K562 (cell line): ENCODE measurements at regions not wholly inside any gene's neighbourhood (a gene's known extent, or its start where the extent isn't known, plus 50 kb on each side); places are given as distances from the start of the nearest gene placed in this dataset.

Experiments used
- ATAC-seq: fragments of 200-7000 bp; cut with Tn5 transposase; 3 replicates; pipeline ENCODE4 v1.9.1; 2020; ENCODE audit warnings: moderate library complexity
- BruUV-seq: library from RNA; stranded (reverse); fragments of 400-500 nt; replicated peaks from 2 replicates; lab custom pipeline; 2021; lab: Mats Ljungman, UMichigan
- CTCF ChIA-PET: fragments of 300-600 bp; formaldehyde crosslinking; extraction: SDS; loops from one replicate; lab custom pipeline; 2021; ENCODE audit warnings: low intra/inter-chr PET ratio; lab: Yijun Ruan, JAX
- POLR2A ChIA-PET: fragments of 300-600, 350-650 bp; sonication (Branson Sonifier 250); formaldehyde crosslinking; extraction: SDS; loops from one replicate; lab custom pipeline; 2021; ENCODE audit warnings: antibody characterized with exemption, inconsistent platforms; lab: Yijun Ruan, JAX
- DNase-seq, 4 experiments: peaks; one replicate each; pipeline versions ENCODE4 v3.0.0 to v3.0.0-alpha.2; 2011 to 2018; ENCODE audit warnings: low spot score in 3 of 4, mixed read lengths in 3 of 4; ENCODE audit errors: extremely low read depth in 1 of 4
- FAIRE-seq: peaks from 2 replicates; lab custom pipeline; 2011; peaks lifted over from hg19 to GRCh38; lab: Jason Lieb, UNC
- H2AFZ ChIP-seq: 2 replicates; pipeline ENCODE4 v1.6.0; 2011; ENCODE audit warnings: low read depth, low read length, control low read depth, inconsistent platforms
- H3K27ac ChIP-seq: fragments of 200-600 bp; 3 replicates; pipeline ENCODE4 v1.8.0; 2011; ENCODE audit warnings: low read depth, mild to moderate bottlenecking, control low read depth, inconsistent platforms, low read length, moderate library complexity, mixed read lengths; ENCODE audit errors: extremely low read depth
- H3K27me3 ChIP-seq, 2 experiments: fragments of 300-600 bp in 1 of 2; 2 replicates in 1 of 2; 3 replicates in 1 of 2; pipeline versions ENCODE4 v1.6.0 to v1.8.0; 2011; ENCODE audit warnings: inconsistent platforms in 2 of 2, low read length in 2 of 2, mild to moderate bottlenecking in 1 of 2, mixed read lengths in 1 of 2, moderate library complexity in 1 of 2; ENCODE audit not compliant: control insufficient read depth in 2 of 2, insufficient read depth in 2 of 2
- H3K36me3 ChIP-seq: fragments of 300-600 bp; 3 replicates; pipeline ENCODE4 v1.8.0; 2011; ENCODE audit warnings: mild to moderate bottlenecking, low read length, inconsistent platforms; ENCODE audit not compliant: control insufficient read depth, insufficient read depth
- H3K4me1 ChIP-seq, 2 experiments: fragments of 200-600 bp in 1 of 2; replicated peaks in 1 of 2; 2 replicates in 1 of 2; 3 replicates in 1 of 2; pipeline versions ENCODE4 v1.5.1 to v1.8.0; 2011; ENCODE audit warnings: inconsistent platforms in 2 of 2, low read length in 2 of 2, mild to moderate bottlenecking in 1 of 2, mixed read lengths in 1 of 2, moderate library complexity in 1 of 2; ENCODE audit not compliant: control insufficient read depth in 2 of 2, insufficient read depth in 2 of 2
- H3K4me2 ChIP-seq: 2 replicates; pipeline ENCODE4 v1.6.1; 2011; ENCODE audit warnings: low read length, control low read depth, inconsistent platforms, mixed read lengths; ENCODE audit not compliant: insufficient read depth
- H3K4me3 ChIP-seq: fragments of 200-600 bp; sonication (generic), shearing (Covaris generic); 2 replicates; pipeline ENCODE4 v1.5.1; 2016; ENCODE audit warnings: control low read depth, inconsistent platforms
- H3K79me2 ChIP-seq: fragments of 200-600 bp; 3 replicates; pipeline ENCODE4 v1.8.0; 2011; ENCODE audit warnings: low read length, inconsistent platforms; ENCODE audit not compliant: control insufficient read depth, insufficient read depth
- H3K9ac ChIP-seq, 2 experiments: 2 replicates each; pipeline versions ENCODE4 v1.6.0 to v1.6.1; 2011; ENCODE audit warnings: low read depth in 2 of 2, low read length in 2 of 2, control low read depth in 1 of 2, inconsistent platforms in 1 of 2, mild to moderate bottlenecking in 1 of 2, mixed read lengths in 1 of 2; ENCODE audit not compliant: insufficient read depth in 1 of 2
- H3K9me1 ChIP-seq: one replicate; pipeline ENCODE4 v1.6.0; 2011; ENCODE audit warnings: inconsistent platforms, mild to moderate bottlenecking, low read length, moderate library complexity; ENCODE audit not compliant: control insufficient read depth, insufficient read depth
- H3K9me3 ChIP-seq: replicated peaks from 2 replicates; pipeline ENCODE4 v1.5.1; 2011; ENCODE audit warnings: low read depth, low read length, inconsistent platforms; ENCODE audit not compliant: control insufficient read depth, insufficient read depth
- H4K20me1 ChIP-seq: replicated peaks from 2 replicates; pipeline ENCODE4 v1.6.1; 2011; ENCODE audit warnings: low read length, inconsistent platforms, mixed read lengths; ENCODE audit not compliant: control insufficient read depth, insufficient read depth
- ATF7 ChIP-seq: fragments of 450-650 bp; IDR thresholded peaks from 2 replicates; pipeline ENCODE4 v1.7.1; 2014; ENCODE audit warnings: mild to moderate bottlenecking, moderate library complexity
- CBX5 ChIP-seq: IDR thresholded peaks from 2 replicates; pipeline ENCODE4 v1.6.1; 2014; ENCODE audit warnings: low read depth, borderline replicate concordance
- CREM ChIP-seq: IDR thresholded peaks from 2 replicates; pipeline ENCODE4 v1.6.1; 2014; ENCODE audit warnings: antibody characterized with exemption, low read depth
- CXXC5 ChIP-seq: fragments of 250-450 bp; sonication (Bioruptor Pico); IDR thresholded peaks from 2 replicates; pipeline ENCODE4 v1.8.0; 2022; ENCODE audit warnings: inconsistent platforms, mild to moderate bottlenecking, moderate library complexity
- DACH1 ChIP-seq: fragments of 450-650 bp; IDR thresholded peaks from 2 replicates; pipeline ENCODE4 v1.6.1; 2018; ENCODE audit not compliant: partially characterized antibody
- FOXP1 ChIP-seq: sonication (generic); formaldehyde crosslinking; IDR thresholded peaks from 2 replicates; pipeline ENCODE4 v1.8.0; 2022; ENCODE audit warnings: mild to moderate bottlenecking, missing genetic modification reagents
- GATAD2A ChIP-seq: fragments of 450-650 bp; IDR thresholded peaks from 2 replicates; pipeline ENCODE4 v1.6.1; 2017
- GTF2E2 ChIP-seq: fragments of 200-800 bp; sonication (Bioruptor generic); IDR thresholded peaks from 2 replicates; pipeline ENCODE4 v1.6.1; 2016; ENCODE audit warnings: missing genetic modification characterization, missing compliant biosample characterization
- KDM5B ChIP-seq: fragments of 200-600 bp; sonication (generic); IDR thresholded peaks from 2 replicates; pipeline ENCODE4 v1.6.1; 2012; ENCODE audit warnings: low read depth, mild to moderate bottlenecking, moderate library complexity, low read length, control low read depth, inconsistent platforms; ENCODE audit not compliant: insufficient replicate concordance
- MAFG ChIP-seq: fragments of 450-650 bp; conservative IDR thresholded peaks from 2 replicates; pipeline ENCODE4 v1.6.1; 2016; ENCODE audit warnings: missing genetic modification characterization, missing compliant biosample characterization
- NCOA6 ChIP-seq: fragments of 450-650 bp; IDR thresholded peaks from 2 replicates; pipeline ENCODE4 v1.6.1; 2017; ENCODE audit warnings: mild to moderate bottlenecking
- ZNF217 ChIP-seq: sonication (generic); formaldehyde crosslinking; IDR thresholded peaks from 2 replicates; pipeline ENCODE4 v1.8.0; 2022; ENCODE audit warnings: mild to moderate bottlenecking, missing genetic modification reagents
- ZNF24 ChIP-seq: fragments of 450-650 bp; IDR thresholded peaks from 2 replicates; pipeline ENCODE4 v1.6.1; 2016
- WGBS: fragments of 100-300 bp; shearing (Covaris generic); methylation state at CpG from one replicate; pipeline ENCODE4 v1.1.6; 2016; ENCODE audit warnings: low coverage, mixed read lengths; ENCODE audit not compliant: insufficient coverage; ENCODE audit errors: missing lambda C conversion rate; 5-methylcytosine and 5-hydroxymethylcytosine counted together
- in situ Hi-C: fragments of 300-500 bp; cut with MboI; formaldehyde crosslinking; loops from 4 replicates; pipeline ENCODE4 v1.15.0; 2018; ENCODE audit warnings: inconsistent platforms, mixed read lengths
- intact Hi-C: fragments of 100-400 bp; cut with micrococcal nuclease; formaldehyde crosslinking; loops from 2 replicates; pipeline ENCODE4 v1.14.2; 2022
- TF ChIP-seq, protein P1 (sequence below), 2 experiments: fragments of 450-650 bp; conservative IDR thresholded peaks; 2 replicates each; pipeline ENCODE4 v1.6.1; 2017; ENCODE audit warnings: mild to moderate bottlenecking in 2 of 2, moderate library complexity in 2 of 2
- TF ChIP-seq, protein P2 (sequence below): sonication (generic); formaldehyde crosslinking; IDR thresholded peaks from 2 replicates; pipeline ENCODE4 v1.8.1; 2023; ENCODE audit warnings: mild to moderate bottlenecking, missing genetic modification reagents, moderate library complexity

GRCh38 chr15:55060836-55061235 lies 135.9 kb downstream of the RSL24D1 start:
- H3K4me2 ChIP-seq = no peak overlapping the region
- H2AFZ ChIP-seq = no peak overlapping the region
- H3K9me1 ChIP-seq = no peaks in the 10 kb centered on the region
- no peak for DNase-seq
- H3K79me2 ChIP-seq = no peaks in the 10 kb centered on the region
- ATAC-seq = no peak
- in situ Hi-C loops (no loop called here), intact Hi-C loops (no loop called here)
- H3K9me3 ChIP-seq = no peaks in the 10 kb centered on the region
- H3K4me3 ChIP-seq = no peak overlapping the region
- CTCF ChIA-PET = no interaction called here
- no peak overlapping the region for H3K27ac ChIP-seq
- no peak for FAIRE-seq
- 0% methylated on average over 2 of the region's 2 CpGs for WGBS
- no peaks in the 10 kb centered on the region for H3K36me3 ChIP-seq
- POLR2A ChIA-PET = interaction anchor here (0.6 kb wide), 1 partner anchor 29 kb away, joined by 3 read pairs; no protein-coding TSS in a partner anchor
- TF ChIP-seq, protein P1, sequence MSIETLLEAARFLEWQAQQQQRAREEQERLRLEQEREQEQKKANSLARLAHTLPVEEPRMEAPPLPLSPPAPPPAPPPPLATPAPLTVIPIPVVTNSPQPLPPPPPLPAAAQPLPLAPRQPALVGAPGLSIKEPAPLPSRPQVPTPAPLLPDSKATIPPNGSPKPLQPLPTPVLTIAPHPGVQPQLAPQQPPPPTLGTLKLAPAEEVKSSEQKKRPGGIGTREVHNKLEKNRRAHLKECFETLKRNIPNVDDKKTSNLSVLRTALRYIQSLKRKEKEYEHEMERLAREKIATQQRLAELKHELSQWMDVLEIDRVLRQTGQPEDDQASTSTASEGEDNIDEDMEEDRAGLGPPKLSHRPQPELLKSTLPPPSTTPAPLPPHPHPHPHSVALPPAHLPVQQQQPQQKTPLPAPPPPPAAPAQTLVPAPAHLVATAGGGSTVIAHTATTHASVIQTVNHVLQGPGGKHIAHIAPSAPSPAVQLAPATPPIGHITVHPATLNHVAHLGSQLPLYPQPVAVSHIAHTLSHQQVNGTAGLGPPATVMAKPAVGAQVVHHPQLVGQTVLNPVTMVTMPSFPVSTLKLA (conservative IDR thresholded peaks at IDR 0.05) = no peak
- no peak for TF ChIP-seq CBX5
- no peak for TF ChIP-seq ATF7
- no peak for TF ChIP-seq GATAD2A
- TF ChIP-seq KDM5B = no peak
- TF ChIP-seq, protein P2, sequence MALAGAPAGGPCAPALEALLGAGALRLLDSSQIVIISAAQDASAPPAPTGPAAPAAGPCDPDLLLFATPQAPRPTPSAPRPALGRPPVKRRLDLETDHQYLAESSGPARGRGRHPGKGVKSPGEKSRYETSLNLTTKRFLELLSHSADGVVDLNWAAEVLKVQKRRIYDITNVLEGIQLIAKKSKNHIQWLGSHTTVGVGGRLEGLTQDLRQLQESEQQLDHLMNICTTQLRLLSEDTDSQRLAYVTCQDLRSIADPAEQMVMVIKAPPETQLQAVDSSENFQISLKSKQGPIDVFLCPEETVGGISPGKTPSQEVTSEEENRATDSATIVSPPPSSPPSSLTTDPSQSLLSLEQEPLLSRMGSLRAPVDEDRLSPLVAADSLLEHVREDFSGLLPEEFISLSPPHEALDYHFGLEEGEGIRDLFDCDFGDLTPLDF (CRISPR knock-in tag) = no peak
- TF ChIP-seq GTF2E2 (tag) = no peak
- no peak for TF ChIP-seq CREM
- TF ChIP-seq CXXC5 (CRISPR knock-in tag) = no peak
- TF ChIP-seq DACH1 = no peak
- TF ChIP-seq MAFG (tag) = no peak
- TF ChIP-seq ZNF24 = no peak
- no peak for TF ChIP-seq NCOA6
- no peak for TF ChIP-seq ZNF217 (CRISPR knock-in tag)
- no peak for TF ChIP-seq FOXP1 (CRISPR knock-in tag)
- TF ChIP-seq, all 486 proteins: peak for 0
- Histone ChIP-seq H3K27me3 (no peaks in the 10 kb centered on the region), H4K20me1 (no peaks in the 10 kb centered on the region), H3K4me1 (no peaks in the 10 kb centered on the region; a peak in 1 of 5 replicates), H3K9ac (no peak overlapping the region)
- BruUV-seq = no TSS peak
